ENCODE measurements at regions not wholly inside any gene's neighbourhood (a gene's known extent, or its start where the extent isn't known, plus 50 kb on each side); places are given as distances from the start of the nearest gene placed in this dataset.

- H3K4me2 ChIP-seq (ENCODE audit: low read length) = no peak overlapping the region
- ATAC-seq (no peak), DNase-seq (ENCODE audit: low read depth, low spot score) (no peak)
- no peak overlapping the region for H2AFZ ChIP-seq (ENCODE audit: low read depth, low read length, poor library complexity, severe bottlenecking)
- no peaks in the 10 kb centered on the region for H3K36me3 ChIP-seq (ENCODE audit: control insufficient read depth in 1 of 2, insufficient read depth in 2 of 2, low read length in 2 of 2)
- intact Hi-C loops (cut with micrococcal nuclease) = no loop called here
- no peaks in the 10 kb centered on the region for H3K79me2 ChIP-seq (ENCODE audit: insufficient read depth, low read length)
- H4K20me1 ChIP-seq (ENCODE audit: insufficient read depth) = no peaks in the 10 kb centered on the region
- ChIA-PET POLR2A (no interaction called here), RAD21 (ENCODE audit: low non-redundant PET in 1 of 2, low total read pairs in 2 of 2, uncharacterized antibody in 2 of 2, unreplicated experiment in 2 of 2) (no interaction called here), CTCF (no interaction called here)
- no peak overlapping the region for H3K27ac ChIP-seq (ENCODE audit: low read depth, low read length)
- no peak overlapping the region for H3K9ac ChIP-seq (ENCODE audit: low read length)
- no TSS peak for BruUV-seq (replicated peaks)
- H3K9me3 ChIP-seq (ENCODE audit: control insufficient read depth in 1 of 2, insufficient read depth in 1 of 2, low read depth in 1 of 2, low read length in 2 of 2) = no peaks in the 10 kb centered on the region
- no peaks in the 10 kb centered on the region for H3K27me3 ChIP-seq (ENCODE audit: insufficient read depth, low read length)
- TF ChIP-seq CTCF (IDR thresholded peaks at IDR 0.05 in 2 of 3, conservative IDR thresholded peaks at IDR 0.05 in 1 of 3; ENCODE audit: borderline replicate concordance in 1 of 3, insufficient read depth in 1 of 3, low read depth in 2 of 3, low read length in 2 of 3) = no peak
- no peak for TF ChIP-seq CBX3 (IDR thresholded peaks at IDR 0.05; ENCODE audit: low read depth)
- TF ChIP-seq REST (IDR thresholded peaks at IDR 0.05; ENCODE audit: low read depth) = no peak
- TF ChIP-seq RAD21 (IDR thresholded peaks at IDR 0.05; ENCODE audit: low read depth) = no peak
- no peak for TF ChIP-seq ZBTB33 (IDR thresholded peaks at IDR 0.05; ENCODE audit: extremely low read depth, insufficient replicate concordance, low read length)
- no peak for TF ChIP-seq YY1 (IDR thresholded peaks at IDR 0.05; ENCODE audit: extremely low read depth, insufficient replicate concordance, low read depth, low read length)
- no peak for TF ChIP-seq CEBPB (IDR thresholded peaks at IDR 0.05; ENCODE audit: low read depth)
- no peaks in the 10 kb centered on the region for H3K9me2 ChIP-seq (ENCODE audit: insufficient read depth)
- no peaks in the 10 kb centered on the region for H3K4me1 ChIP-seq (ENCODE audit: control insufficient read depth in 1 of 2, insufficient read depth in 2 of 2, low read length in 2 of 2)
- no peak overlapping the region for H3K4me3 ChIP-seq (replicated peaks in 1 of 2; ENCODE audit: low read depth in 1 of 2, low read length in 2 of 2)
Observed at GRCh38 chr3:20246662-20247061, 60.7 kb upstream of the SGO1 start.

Data from HCT116 (cell line).